SK-N-MC (cell line): ENCODE measurements at regions not wholly inside any gene's neighbourhood (a gene's known extent, or its start where the extent isn't known, plus 50 kb on each side); places are given as distances from the start of the nearest gene placed in this dataset.

ENCODE experiments used
- EZH2 ChIP-seq: fragments of 200-600 bp; sonication (generic); IDR thresholded peaks from one replicate; pipeline ENCODE4 v1.6.1; 2017; ENCODE audit warnings: antibody characterized with exemption
- FOXP2 ChIP-seq: optimal IDR thresholded peaks from 2 replicates; pipeline ENCODE3; 2011; ENCODE audit warnings: mild to moderate bottlenecking, moderate library complexity; ENCODE audit not compliant: insufficient read depth; ENCODE audit errors: extremely low read length, control extremely low read depth
- POLR2AphosphoS5 ChIP-seq: IDR thresholded peaks from 2 replicates; pipeline ENCODE4 v1.6.1; 2012; ENCODE audit warnings: mild to moderate bottlenecking, low read depth, low read length, borderline replicate concordance

DNA sequence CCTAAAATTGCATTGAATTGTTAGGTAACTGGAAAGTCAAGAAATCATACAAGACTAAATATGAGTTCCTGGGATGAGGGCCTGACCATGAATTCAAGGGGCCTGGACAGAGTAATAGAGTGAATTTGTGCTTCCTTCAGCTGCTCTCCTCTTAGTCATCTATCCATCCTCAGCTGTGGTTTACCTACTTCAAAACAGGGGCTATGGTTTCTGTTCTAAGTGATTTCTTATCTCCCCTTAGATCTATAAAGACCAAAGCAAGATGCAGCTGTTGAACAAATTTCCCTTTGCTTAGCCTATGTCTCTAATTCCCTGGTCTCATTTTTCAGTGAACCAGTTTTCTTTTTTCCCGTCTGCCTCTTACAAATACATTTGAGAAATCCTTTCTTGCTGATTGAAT is 428.5 kb downstream of the FAM181B start:
- TF ChIP-seq EZH2 (no peak), POLR2AphosphoS5 (no peak), FOXP2 (no peak)
